ENCODE measurements at regions not wholly inside any gene's neighbourhood (a gene's known extent, or its start where the extent isn't known, plus 50 kb on each side); places are given as distances from the start of the nearest gene placed in this dataset.

DNA sequence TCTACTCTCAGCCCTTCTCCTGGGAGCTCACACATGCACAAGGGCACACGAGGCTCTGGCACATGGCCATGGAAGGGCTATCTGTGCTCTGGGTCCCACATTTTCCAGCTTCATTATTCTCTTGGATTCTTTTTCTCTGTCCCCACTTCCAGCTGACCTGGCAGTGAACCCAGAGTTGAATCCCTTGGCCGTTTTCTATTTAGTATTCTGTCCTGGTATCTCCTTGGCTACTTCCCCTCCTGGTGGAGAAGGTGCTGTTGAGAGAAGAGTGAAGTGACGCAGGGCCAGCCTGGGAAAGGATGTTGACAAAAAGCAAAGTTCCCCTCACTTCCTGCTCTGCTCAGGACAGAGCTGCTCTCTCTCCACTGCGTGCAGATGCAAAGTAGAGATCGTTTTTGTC, 303.1 kb downstream of the IRS2 start:
- TF ChIP-seq, protein P1, sequence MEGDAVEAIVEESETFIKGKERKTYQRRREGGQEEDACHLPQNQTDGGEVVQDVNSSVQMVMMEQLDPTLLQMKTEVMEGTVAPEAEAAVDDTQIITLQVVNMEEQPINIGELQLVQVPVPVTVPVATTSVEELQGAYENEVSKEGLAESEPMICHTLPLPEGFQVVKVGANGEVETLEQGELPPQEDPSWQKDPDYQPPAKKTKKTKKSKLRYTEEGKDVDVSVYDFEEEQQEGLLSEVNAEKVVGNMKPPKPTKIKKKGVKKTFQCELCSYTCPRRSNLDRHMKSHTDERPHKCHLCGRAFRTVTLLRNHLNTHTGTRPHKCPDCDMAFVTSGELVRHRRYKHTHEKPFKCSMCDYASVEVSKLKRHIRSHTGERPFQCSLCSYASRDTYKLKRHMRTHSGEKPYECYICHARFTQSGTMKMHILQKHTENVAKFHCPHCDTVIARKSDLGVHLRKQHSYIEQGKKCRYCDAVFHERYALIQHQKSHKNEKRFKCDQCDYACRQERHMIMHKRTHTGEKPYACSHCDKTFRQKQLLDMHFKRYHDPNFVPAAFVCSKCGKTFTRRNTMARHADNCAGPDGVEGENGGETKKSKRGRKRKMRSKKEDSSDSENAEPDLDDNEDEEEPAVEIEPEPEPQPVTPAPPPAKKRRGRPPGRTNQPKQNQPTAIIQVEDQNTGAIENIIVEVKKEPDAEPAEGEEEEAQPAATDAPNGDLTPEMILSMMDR (IDR thresholded peaks at IDR 0.05) = no peak
- no peak for TF ChIP-seq POLR2A (IDR thresholded peaks at IDR 0.05)
- no peak for TF ChIP-seq POLR2AphosphoS5 (IDR thresholded peaks at IDR 0.05)

Data from gastroesophageal sphincter (tissue), 3 donors.